HTERT RPE-1 (cell line): ENCODE measurements at regions not wholly inside any gene's neighbourhood (a gene's known extent, or its start where the extent isn't known, plus 50 kb on each side); places are given as distances from the start of the nearest gene placed in this dataset.
"Not testable (repeated sequence)": the region's sequence is repeated elsewhere in the genome, so short reads cannot be mapped to it uniquely, and the experiment has no call there.

Experiments used
- in situ Hi-C: fragments of 300-500 bp; cut with MboI; formaldehyde crosslinking; loops from 4 replicates; pipeline ENCODE4 v1.14.3; 2020; ENCODE audit warnings: low sequenced_read_pairs

GRCh38 chr2:176935543-176936102, 277.0 kb upstream of the HNRNPA3 start:
- in situ Hi-C loops: no loop called here

- in situ Hi-C loops: no loop called here
Measured at GRCh38 chr2:176936410-176936809, 276.2 kb upstream of the HNRNPA3 start.

DNA sequence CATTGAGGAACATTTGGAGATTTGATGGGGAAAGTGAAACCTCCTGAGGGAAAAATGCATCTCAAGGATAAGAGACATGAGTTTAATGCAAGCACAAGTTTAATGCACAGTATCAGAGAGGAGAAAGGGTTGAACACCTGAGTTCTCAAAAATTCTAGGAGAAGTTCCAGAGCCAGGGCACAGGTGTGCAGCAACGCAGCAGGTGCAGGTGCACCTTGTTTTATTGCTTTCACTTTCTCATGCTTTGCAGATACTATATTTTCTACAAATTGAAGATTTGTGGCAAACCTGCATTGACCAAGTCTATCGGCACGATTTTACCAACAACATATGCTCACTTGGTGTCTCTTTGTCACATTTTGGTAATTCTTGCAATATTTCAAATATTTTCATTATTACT, 267.6 kb upstream of the HNRNPA3 start:
- in situ Hi-C loops: no loop called here

- in situ Hi-C loops: no loop called here
Measured at GRCh38 chr2:176947754-176948153, 264.8 kb upstream of the HNRNPA3 start.

GRCh38 chr2:176951218-176951617, 261.4 kb upstream of the HNRNPA3 start:
- in situ Hi-C loops: not testable (repeated sequence)

- in situ Hi-C loops: no loop called here
Measured at GRCh38 chr2:176956791-176957190, 255.8 kb upstream of the HNRNPA3 start.

- in situ Hi-C loops: no loop called here
Measured at GRCh38 chr2:176959614-176960013, 253.0 kb upstream of the HNRNPA3 start.

- in situ Hi-C loops: no loop called here
Measured at GRCh38 chr2:176960061-176960460, 252.5 kb upstream of the HNRNPA3 start.

- in situ Hi-C loops: no loop called here
Measured at GRCh38 chr2:176960736-176961520, 251.7 kb upstream of the HNRNPA3 start.

DNA sequence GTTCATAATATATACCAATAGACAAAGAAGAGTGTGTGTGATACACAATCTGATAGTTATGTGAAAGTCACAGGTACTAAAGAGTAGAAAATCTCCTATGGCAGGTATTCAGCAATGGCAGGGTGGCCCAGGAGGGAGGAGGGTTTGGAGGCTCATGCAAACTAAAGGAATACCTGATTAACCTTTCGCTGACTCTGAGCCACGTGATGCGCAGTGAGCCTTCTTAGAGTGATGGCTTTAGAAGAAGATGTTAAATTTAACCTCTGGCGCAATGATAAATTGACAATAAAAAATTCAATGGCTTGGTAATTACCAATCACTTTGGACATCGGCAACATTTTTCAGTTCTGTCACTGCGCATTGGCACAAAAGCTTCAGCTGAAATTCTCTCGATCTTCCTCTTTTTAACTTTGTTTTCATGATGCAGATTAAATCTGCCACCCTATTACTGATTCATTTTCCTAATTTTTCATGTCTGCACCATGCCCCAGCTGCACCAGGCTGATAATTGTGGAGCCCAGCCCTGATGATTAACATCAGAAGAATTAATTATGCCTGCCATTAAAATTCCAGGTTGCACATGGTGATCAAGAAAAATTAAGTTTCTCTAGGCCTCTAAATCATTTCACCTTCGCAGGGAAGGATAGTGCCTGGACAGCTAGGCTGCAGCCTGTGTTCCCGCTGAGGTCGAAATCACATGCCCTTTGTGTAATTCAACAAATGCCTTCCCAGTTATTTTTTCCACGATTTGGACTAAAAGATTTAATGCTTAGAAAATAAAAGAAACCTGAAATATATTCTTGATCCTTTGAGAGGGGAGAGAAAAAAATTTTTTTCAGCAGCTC, 250.6 kb upstream of the HNRNPA3 start:
- in situ Hi-C loops: no loop called here

DNA sequence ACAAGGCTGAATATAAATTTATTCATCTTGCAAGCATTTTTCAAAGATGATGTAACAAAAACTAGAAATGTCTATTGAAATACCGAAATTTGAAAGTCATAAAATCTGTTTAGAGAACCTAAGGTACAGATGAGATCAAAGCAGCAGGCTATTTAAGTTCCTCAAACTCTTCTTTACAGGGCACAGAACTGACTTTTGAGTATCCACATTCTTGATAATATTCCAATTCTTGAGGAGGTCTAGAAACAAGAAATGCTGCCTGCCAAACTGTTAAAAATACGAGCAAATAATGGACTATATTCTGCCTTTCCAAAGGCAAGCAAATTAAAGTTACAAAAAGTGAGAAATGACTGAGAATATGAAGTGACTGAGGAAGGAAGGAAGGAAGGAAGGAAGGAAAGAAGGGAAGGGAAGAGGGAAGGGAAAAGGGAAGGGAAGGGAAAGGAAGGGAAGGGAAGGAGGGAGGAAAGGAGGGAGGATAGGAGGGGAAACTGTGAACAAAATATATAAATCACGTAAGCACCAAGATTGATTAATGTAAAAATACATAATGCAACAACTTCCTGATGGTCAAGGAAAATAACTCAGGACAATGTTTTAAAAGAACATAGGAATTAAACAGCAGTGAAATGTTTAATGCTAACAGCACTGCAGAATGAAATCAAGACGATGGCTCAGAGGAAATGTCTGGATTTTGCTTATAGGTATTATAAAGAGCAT, 248.9 kb upstream of the HNRNPA3 start:
- in situ Hi-C loops: no loop called here

- in situ Hi-C loops: no loop called here
Measured at GRCh38 chr2:176967911-176968450, 244.6 kb upstream of the HNRNPA3 start.

DNA sequence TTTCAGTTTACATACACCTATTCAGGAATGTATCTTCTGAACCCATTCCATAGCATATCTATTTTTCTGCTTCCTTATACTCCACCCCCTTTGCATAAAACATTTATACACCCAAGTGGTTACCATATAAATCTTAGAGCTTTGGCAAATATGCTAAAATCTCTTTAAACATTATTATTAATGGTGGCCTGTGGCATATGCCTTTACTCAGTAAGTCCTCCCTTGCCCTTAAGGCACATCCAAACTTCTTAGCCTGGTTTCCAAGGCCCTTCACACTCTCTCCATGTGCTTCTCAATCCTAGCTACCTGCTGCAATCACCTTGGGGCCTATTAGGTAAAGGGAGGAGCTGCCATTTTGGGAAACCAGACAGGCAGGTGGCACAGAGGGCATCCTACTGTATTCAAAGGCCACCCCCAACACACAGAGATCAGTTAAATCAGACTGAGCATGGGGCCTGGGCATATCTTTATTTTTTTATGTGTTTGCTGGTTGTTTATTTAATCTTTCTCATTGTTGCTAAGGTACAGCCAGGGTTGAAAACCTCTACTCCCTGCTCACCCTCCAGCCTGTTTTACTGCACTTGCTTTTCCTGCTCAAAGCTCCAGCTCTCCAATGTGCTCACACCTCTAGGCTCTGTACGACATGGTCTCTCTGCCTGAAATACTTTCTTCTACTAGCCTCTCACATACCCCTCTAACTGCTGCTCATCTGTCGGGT, 242.8 kb upstream of the HNRNPA3 start:
- in situ Hi-C loops: no loop called here

- in situ Hi-C loops: no loop called here
Measured at GRCh38 chr2:176976736-176977685, 235.6 kb upstream of the HNRNPA3 start.

- in situ Hi-C loops: no loop called here
Measured at GRCh38 chr2:176978921-176979320, 233.7 kb upstream of the HNRNPA3 start.

DNA sequence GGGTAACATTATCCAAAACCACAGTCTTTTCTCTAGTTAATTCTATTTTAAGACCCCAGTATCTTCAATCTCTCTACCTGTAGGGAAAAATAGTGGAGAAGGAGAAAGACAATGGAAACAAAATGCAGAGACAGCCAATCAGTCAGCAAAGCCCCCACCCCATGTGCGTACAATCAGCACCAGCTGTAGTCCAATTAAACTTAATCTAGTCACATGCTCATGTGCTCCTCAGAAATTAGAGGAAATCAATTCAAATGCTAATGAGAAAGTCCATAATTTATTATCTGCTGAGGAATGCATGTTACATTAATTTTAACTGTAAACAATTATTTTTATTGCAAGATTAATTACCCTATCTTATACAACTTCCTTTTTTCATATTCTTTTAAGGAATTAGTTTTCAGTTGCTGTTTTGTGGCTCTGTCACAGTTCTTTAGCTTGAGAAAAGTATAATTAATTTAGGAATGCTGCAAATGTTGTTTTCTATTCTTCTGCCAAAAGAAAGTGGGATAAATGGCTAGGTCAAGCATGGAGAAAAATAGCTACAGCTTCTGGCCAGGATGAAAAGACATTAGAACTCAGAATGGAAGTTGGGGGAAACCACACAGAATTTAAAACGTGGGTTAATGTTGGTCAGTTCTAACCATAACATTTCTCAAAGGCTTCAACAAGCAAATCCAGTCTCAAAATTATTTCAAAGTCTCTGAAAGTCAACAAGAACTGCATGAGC, 232.4 kb upstream of the HNRNPA3 start:
- in situ Hi-C loops: no loop called here

GRCh38 chr2:176984987-176985386, 227.6 kb upstream of the HNRNPA3 start:
- in situ Hi-C loops: no loop called here

GRCh38 chr2:176985871-176986270, 226.7 kb upstream of the HNRNPA3 start:
- in situ Hi-C loops: no loop called here
